ENCODE measurements at regions not wholly inside any gene's neighbourhood (a gene's known extent, or its start where the extent isn't known, plus 50 kb on each side); places are given as distances from the start of the nearest gene placed in this dataset.

DNA sequence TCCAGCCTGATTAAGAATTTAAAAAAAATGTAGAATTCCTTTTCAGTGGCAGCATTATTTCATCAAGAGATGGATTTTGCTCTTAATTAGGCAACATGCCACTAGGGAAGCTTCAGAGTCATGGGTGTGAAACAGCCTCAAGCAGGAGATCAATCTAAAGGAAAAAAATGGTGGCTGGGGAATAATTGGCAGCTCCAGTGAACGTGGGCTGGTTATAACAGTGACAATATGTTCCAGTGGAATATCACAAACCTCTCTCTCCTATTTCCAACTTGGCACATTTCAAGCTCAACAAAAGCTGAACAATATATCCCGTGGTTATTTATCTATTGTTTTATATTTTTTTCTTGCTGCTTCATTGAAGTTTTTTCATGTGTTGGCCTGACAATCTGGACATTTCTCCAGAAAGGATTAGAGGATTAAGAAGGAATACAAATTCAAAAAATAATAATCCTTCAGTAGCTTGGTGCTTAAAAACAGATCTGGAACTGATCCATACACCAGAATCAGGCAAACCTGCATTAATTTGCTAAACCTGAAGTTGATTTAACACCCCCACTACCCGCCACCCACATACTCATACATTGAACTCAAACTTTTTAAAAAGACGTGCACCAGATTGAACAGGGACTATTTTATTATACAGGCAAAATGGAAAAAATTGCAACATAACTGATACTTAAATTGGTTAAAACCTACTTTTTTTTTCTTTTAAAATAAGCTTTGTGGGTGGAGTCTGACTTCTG, 255.9 kb upstream of the SPRED2 start:
- no peak for DNase-seq (ENCODE audit: low spot score)

DNA sequence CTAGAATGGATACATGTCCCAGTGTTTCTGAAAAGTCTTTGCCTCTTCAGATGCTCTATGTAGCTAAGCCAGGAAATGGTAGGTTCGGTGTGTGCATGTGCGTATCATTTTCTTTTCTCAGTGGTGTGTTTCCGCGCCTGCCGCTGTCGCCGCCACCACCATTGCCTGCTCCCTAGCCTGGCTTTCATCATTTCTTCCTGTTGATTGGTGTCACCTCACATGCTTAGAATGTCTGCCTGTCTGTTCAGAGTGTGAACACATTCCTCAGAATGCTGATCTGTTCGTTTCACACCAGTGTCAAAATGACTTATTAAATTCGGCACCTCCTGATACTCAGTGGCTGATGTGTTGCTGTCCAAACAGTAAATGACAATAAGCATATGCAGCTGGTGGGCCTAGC, 255.2 kb upstream of the SPRED2 start:
- no peak for DNase-seq (ENCODE audit: low spot score)

- no peak for DNase-seq (ENCODE audit: low spot score)
Measured at GRCh38 chr2:65686928-65687521, 254.6 kb upstream of the SPRED2 start.

GRCh38 chr2:65681503-65681902, 249.1 kb upstream of the SPRED2 start:
- no peak for DNase-seq (ENCODE audit: low spot score)

GRCh38 chr2:65678779-65679391, 246.5 kb upstream of the SPRED2 start:
- no peak for DNase-seq (ENCODE audit: low spot score)

GRCh38 chr2:65675350-65675749, 243.0 kb upstream of the SPRED2 start:
- no peak for DNase-seq (ENCODE audit: low spot score)

- no peak for DNase-seq (ENCODE audit: low spot score)
Measured at GRCh38 chr2:65671670-65672242, 239.4 kb upstream of the SPRED2 start.

DNA sequence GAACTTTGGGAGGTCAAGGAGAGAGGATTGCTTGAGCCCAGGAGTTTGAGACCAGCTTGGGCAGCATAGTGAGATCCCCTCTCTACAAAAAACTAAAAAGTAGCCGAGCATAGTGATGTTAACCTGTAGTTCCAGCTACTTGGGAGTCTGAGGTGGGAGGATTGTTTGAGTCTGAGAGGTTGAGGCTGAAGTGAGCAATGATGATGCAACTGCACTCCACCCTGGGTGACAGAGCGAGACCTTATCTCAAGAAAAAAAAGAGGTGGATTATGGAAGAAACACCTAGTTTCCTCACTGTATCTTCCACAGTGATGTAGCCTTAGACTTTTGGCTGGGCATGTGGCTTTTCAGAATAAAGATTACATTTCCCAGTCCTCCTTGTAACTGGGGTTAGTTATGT, 237.2 kb upstream of the SPRED2 start:
- DNase-seq (ENCODE audit: low spot score) = no peak

GRCh38 chr2:65668744-65669143, 236.3 kb upstream of the SPRED2 start:
- no peak for DNase-seq (ENCODE audit: low spot score)

GRCh38 chr2:65666156-65666725, 233.8 kb upstream of the SPRED2 start:
- DNase-seq (ENCODE audit: low spot score) = no peak

GRCh38 chr2:65664931-65665330, 232.5 kb upstream of the SPRED2 start:
- no peak for DNase-seq (ENCODE audit: low spot score)

DNA sequence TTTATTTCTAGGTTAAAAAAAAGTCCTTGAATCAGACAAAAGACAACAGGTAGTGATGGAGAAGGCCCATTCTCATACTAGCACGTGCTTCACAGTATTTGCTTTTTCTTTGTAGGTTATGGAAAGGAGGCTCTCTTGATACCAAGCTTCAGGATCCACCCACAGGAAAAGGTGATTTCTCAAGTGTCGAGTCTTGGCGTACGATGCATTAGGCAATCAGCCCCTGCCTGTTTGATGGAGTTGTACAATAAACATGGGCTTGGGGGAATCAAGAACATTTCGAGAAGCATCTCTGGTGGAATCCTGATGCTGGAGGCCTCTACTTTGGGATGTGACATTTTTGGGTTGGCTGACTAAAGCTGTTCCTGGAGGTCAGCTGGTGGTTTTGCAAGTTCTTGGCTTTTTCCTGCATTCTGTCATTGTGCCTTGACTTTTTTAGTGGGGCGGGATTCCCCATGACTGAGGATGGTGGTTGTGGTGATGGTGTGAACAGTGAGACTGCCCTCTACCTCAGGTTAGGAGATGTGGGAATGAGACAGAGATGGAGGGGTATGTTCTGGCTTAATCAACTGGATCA, 231.5 kb upstream of the SPRED2 start:
- DNase-seq (ENCODE audit: low spot score) = no peak

GRCh38 chr2:65662654-65663432, 230.4 kb upstream of the SPRED2 start:
- no peak for DNase-seq (ENCODE audit: low spot score)

GRCh38 chr2:65661980-65662653, 229.7 kb upstream of the SPRED2 start:
- no peak for DNase-seq (ENCODE audit: low spot score)

DNA sequence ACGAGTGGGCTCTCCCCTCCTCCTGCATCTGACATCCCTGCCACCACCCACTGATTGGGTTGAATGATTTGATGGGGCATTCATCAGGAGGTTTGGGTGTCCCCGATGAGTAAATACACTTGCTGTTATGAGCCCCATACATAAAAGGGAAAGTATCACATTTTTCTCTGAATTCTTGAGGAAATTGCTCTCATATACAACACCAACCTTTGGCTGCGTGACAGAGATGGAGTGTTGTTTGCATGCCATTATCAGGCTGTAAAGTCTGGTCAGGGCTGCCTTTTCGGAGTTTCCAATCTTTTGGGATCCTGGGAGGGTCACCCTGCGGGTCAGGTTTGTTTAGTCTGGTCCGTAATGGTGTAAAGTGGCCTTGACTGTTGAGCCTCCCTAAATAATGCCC, 227.9 kb upstream of the SPRED2 start:
- no peak for DNase-seq (ENCODE audit: low spot score)

DNA sequence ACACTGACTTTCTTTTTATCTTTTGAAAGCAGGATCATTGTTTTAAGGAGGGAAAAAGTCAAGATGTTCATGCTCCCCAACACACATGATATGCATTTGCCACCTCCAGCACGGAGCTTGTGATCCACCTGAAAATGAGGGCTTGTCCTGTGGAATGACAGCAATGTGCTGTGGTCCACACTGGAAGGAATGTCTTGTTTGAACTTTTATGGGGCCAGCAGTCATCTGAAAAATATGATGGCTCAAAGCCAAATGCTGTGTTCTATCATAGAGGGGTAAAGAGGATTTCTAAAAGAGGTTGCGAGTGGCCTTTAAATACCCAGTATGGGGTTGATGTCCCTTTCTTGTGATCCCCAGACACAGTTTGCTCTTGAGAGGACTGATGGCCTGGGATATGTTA, 226.5 kb upstream of the SPRED2 start:
- no peak for DNase-seq (ENCODE audit: low spot score)

DNA sequence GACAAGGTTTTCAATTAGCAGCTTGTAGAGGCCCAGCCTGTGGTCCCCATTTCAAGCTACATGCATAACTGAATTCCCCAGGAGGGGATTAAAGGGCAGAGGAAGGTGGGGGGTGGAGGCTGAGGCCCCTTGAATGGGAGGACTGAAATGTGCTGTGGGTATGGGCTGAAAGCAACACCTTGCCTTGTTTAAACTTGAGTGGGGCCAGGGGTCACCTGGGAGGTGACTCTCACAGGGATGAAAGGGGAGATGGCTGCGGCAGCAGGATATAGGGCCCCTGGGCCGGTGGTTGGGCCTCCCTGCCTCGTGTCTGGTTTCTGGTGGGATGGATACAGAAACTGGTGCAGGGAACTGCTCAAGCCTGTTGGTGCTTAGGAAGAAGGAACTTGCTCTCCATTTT, 225.9 kb upstream of the SPRED2 start:
- DNase-seq (ENCODE audit: low spot score) = no peak

GRCh38 chr2:65656160-65656718, 223.8 kb upstream of the SPRED2 start:
- no peak for DNase-seq (ENCODE audit: low spot score)

DNA sequence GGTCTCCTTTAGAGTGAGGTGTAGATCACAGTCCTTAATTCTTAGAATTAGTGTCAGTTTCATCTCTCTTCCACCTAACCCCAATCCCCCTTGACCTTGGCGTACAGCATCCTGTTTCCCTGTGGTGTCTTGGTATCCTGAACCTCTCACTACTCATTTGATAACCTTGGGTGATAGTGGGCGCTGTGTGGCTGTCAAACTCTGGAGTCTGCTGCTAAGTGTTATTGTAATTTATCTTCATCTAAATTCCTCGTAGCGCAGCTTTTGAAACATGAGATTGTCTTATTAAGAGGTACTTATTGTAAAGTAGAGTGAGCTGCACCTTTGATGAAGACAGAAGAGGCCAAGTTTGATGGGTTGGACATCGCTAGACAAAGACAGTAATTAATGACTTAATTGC, 222.6 kb upstream of the SPRED2 start:
- no peak for DNase-seq (ENCODE audit: low spot score)

GRCh38 chr2:65654496-65654895, 222.1 kb upstream of the SPRED2 start:
- no peak for DNase-seq (ENCODE audit: low spot score)

DNA sequence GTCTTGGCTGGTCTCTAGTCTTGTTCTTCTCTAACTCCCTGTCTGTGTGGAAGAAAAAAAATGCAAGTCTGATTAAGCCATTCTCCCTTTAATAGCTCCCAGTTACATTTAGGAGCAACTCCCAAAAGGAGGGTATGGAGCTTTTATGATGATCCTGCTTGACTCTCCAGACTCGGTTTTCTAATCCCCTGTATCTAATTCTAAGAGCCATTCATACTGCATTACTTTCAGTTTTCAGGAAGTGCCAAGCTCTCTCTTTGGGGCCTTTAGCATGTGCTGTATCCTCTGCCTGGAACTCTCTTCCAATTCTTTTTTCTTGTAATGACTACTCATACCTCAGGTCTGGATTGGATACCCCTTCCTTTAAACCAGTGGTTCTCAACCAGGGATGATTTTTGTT, 219.7 kb upstream of the SPRED2 start:
- no peak for DNase-seq (ENCODE audit: low spot score)
